ENCODE measurements at regions not wholly inside any gene's neighbourhood (a gene's known extent, or its start where the extent isn't known, plus 50 kb on each side); places are given as distances from the start of the nearest gene placed in this dataset.

GRCh38 chr1:55480029-55480795, 265.0 kb upstream of the USP24 start:
- POLR2A ChIA-PET: no interaction called here

GRCh38 chr1:55478742-55479141, 263.6 kb upstream of the USP24 start:
- no peak overlapping the region for H3K4me3 ChIP-seq (ENCODE audit: low read depth, low read length)
- no peak for DNase-seq (ENCODE audit: low read depth, low spot score)
- 0 out of 2 replicates have a peak, but pooled peaks have one; percentile 20 for TF ChIP-seq CTCF (IDR thresholded peaks at IDR 0.05; ENCODE audit: low read depth, low read length)
- no peaks in the 10 kb centered on the region; the same call in 1 of the 2 replicates for H3K9me3 ChIP-seq (ENCODE audit: control insufficient read depth, insufficient read depth, low read length)
- CTCF ChIA-PET: interaction anchor here (1.1 to 1.9 kb wide), 6 partner anchors 103 to 1106 kb away, joined by 3 to 8 read pairs (median 4); no protein-coding TSS in a partner anchor
- H3K27me3 ChIP-seq (ENCODE audit: control insufficient read depth, insufficient read depth, low read length): no peaks in the 10 kb centered on the region
- POLR2A ChIA-PET: no interaction called here
- no peak overlapping the region for H3K27ac ChIP-seq (ENCODE audit: low read depth, low read length)

More at GRCh38 chr1:55480029-55480795, 265.0 kb upstream of the USP24 start:
- H3K27ac ChIP-seq (ENCODE audit: low read depth, low read length): no peak overlapping the region
- CTCF ChIA-PET: interaction anchor here (0.9 to 1.2 kb wide), 5 partner anchors 10 to 1104 kb away, joined by 3 to 8 read pairs (median 3); no protein-coding TSS in a partner anchor
- no peaks in the 10 kb centered on the region; the same call in 1 of the 2 replicates for H3K9me3 ChIP-seq (ENCODE audit: control insufficient read depth, insufficient read depth, low read length)
- no peak overlapping the region for H3K4me3 ChIP-seq (ENCODE audit: low read depth, low read length)
- no peaks in the 10 kb centered on the region for H3K27me3 ChIP-seq (ENCODE audit: control insufficient read depth, insufficient read depth, low read length)
- DNase-seq (ENCODE audit: low read depth, low spot score): no peak
- TF ChIP-seq CTCF (IDR thresholded peaks at IDR 0.05; ENCODE audit: low read depth, low read length): no peak

GRCh38 chr1:55477953-55478352, 262.8 kb upstream of the USP24 start:
- no peak for DNase-seq (ENCODE audit: low read depth, low spot score)
- no peak overlapping the region for H3K27ac ChIP-seq (ENCODE audit: low read depth, low read length)
- POLR2A ChIA-PET: no interaction called here
- no peaks in the 10 kb centered on the region; the same call in 1 of the 2 replicates for H3K9me3 ChIP-seq (ENCODE audit: control insufficient read depth, insufficient read depth, low read length)
- no peaks in the 10 kb centered on the region for H3K27me3 ChIP-seq (ENCODE audit: control insufficient read depth, insufficient read depth, low read length)
- CTCF ChIA-PET: interaction anchor here (1.1 to 1.9 kb wide), 2 partner anchors 102 to 141 kb away, joined by 3 to 8 read pairs; no protein-coding TSS in a partner anchor
- TF ChIP-seq CTCF (IDR thresholded peaks at IDR 0.05; ENCODE audit: low read depth, low read length): no peak
- no peak overlapping the region for H3K4me3 ChIP-seq (ENCODE audit: low read depth, low read length)

GRCh38 chr1:55476445-55477015, 261.4 kb upstream of the USP24 start:
- ChIA-PET CTCF (no interaction called here), POLR2A (no interaction called here)
- Histone ChIP-seq H3K27me3 (ENCODE audit: control insufficient read depth, insufficient read depth, low read length) (no peaks in the 10 kb centered on the region), H3K4me3 (ENCODE audit: low read depth, low read length) (no peak overlapping the region), H3K27ac (ENCODE audit: low read depth, low read length) (no peak overlapping the region), H3K9me3 (ENCODE audit: control insufficient read depth, insufficient read depth, low read length) (no peaks in the 10 kb centered on the region; the same call in 1 of the 2 replicates)
- no peak for DNase-seq (ENCODE audit: low read depth, low spot score)
- TF ChIP-seq CTCF (IDR thresholded peaks at IDR 0.05; ENCODE audit: low read depth, low read length): no peak
